PFSK-1 (cell line): ENCODE measurements at regions not wholly inside any gene's neighbourhood (a gene's known extent, or its start where the extent isn't known, plus 50 kb on each side); places are given as distances from the start of the nearest gene placed in this dataset.

Source experiments
- FOXP2 ChIP-seq: optimal IDR thresholded peaks from 2 replicates; pipeline ENCODE3; 2011; ENCODE audit warnings: borderline replicate concordance, control low read depth, inconsistent platforms; ENCODE audit not compliant: insufficient read depth; ENCODE audit errors: extremely low read length, extremely low read depth
- POLR2AphosphoS5 ChIP-seq: IDR thresholded peaks from 2 replicates; pipeline ENCODE4 v1.6.1; 2012; ENCODE audit warnings: low read depth, mild to moderate bottlenecking, control low read depth, low read length, moderate library complexity
- SIN3A ChIP-seq: IDR thresholded peaks from 2 replicates; pipeline ENCODE4 v1.6.1; 2012; ENCODE audit warnings: mild to moderate bottlenecking, low read length, moderate library complexity, borderline replicate concordance; ENCODE audit not compliant: insufficient read depth
- TAF1 ChIP-seq: IDR thresholded peaks from 2 replicates; pipeline ENCODE4 v1.6.1; 2012; ENCODE audit warnings: low read length, control low read depth, borderline replicate concordance; ENCODE audit not compliant: insufficient read depth
- TF ChIP-seq, protein P1 (sequence below), 2 experiments: IDR thresholded peaks; 2 replicates each; pipeline versions ENCODE4 v1.6.1 to v1.8.0; 2011 to 2012; ENCODE audit warnings: low read depth in 2 of 2, low read length in 2 of 2, control low read depth in 1 of 2, inconsistent platforms in 1 of 2, mild to moderate bottlenecking in 1 of 2, moderate library complexity in 1 of 2; ENCODE audit not compliant: insufficient read depth in 1 of 2

DNA sequence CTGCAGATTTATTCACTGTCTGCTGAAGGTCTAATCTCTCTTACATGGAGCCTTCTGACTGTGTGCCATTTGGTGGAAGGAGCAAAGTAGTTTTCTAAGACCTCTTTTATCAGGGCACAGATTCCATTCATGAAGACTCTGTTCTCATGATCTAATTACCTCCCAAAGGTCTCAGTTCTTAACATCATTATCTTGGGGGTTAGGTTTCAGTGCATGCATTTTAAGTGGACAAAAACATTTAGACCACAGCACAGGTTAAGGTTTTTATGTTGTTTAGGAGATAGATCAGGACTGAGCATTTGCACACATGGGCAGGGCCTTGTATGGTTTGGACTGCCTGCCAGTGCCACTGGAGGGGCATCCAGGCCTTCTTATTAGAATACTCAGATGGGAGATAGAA, 746.1 kb downstream of the C12orf50 start:
- TF ChIP-seq SIN3A (no peak), FOXP2 (no peak), TAF1 (no peak), POLR2AphosphoS5 (no peak)
- TF ChIP-seq, protein P1, sequence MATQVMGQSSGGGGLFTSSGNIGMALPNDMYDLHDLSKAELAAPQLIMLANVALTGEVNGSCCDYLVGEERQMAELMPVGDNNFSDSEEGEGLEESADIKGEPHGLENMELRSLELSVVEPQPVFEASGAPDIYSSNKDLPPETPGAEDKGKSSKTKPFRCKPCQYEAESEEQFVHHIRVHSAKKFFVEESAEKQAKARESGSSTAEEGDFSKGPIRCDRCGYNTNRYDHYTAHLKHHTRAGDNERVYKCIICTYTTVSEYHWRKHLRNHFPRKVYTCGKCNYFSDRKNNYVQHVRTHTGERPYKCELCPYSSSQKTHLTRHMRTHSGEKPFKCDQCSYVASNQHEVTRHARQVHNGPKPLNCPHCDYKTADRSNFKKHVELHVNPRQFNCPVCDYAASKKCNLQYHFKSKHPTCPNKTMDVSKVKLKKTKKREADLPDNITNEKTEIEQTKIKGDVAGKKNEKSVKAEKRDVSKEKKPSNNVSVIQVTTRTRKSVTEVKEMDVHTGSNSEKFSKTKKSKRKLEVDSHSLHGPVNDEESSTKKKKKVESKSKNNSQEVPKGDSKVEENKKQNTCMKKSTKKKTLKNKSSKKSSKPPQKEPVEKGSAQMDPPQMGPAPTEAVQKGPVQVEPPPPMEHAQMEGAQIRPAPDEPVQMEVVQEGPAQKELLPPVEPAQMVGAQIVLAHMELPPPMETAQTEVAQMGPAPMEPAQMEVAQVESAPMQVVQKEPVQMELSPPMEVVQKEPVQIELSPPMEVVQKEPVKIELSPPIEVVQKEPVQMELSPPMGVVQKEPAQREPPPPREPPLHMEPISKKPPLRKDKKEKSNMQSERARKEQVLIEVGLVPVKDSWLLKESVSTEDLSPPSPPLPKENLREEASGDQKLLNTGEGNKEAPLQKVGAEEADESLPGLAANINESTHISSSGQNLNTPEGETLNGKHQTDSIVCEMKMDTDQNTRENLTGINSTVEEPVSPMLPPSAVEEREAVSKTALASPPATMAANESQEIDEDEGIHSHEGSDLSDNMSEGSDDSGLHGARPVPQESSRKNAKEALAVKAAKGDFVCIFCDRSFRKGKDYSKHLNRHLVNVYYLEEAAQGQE (IDR thresholded peaks at IDR 0.05; ENCODE audit: insufficient read depth in 1 of 2, low read depth in 2 of 2, low read length in 2 of 2) = no peak

DNA sequence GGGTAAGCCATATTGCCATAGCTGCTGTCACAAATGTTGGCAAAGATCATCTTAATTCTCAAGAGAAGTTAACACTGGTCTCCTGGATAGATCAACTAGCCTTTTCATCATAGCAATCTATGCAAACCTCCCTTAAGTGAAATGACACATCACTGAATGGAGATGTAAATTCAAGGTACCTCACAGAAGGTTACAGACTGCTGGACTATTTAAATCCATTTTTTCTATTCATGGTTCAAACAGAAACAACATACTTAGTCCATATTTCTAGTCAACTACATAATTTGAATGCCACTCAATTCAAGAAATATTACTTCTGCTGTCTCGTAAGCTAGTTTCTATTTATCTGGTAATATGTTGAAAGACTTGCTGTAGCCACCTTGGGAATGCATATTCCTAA, 748.3 kb downstream of the C12orf50 start:
- TF ChIP-seq, protein P1 (IDR thresholded peaks at IDR 0.05; ENCODE audit: insufficient read depth in 1 of 2, low read depth in 2 of 2, low read length in 2 of 2) = no peak
- TF ChIP-seq SIN3A = no peak
- no peak for TF ChIP-seq FOXP2
- TF ChIP-seq TAF1 = no peak
- TF ChIP-seq POLR2AphosphoS5 = no peak

DNA sequence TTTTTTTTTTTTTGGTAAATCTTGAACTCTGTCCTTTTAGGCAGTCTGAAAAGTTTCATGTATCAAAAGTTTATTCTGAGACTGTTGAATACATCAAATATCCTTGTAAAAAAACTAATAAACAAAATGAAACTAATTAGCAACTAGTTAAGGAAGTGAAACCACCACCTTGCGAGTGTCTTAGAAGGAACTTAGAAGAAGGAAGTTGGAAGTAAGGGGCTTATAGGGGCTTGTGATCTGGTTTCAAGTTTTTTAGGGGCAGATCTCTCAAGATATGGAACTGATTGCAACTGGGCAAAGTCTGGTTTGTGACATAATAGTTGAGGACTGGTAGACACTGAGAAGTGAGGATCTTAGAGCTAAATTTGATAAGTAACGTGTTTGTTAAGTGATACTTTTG, 748.8 kb downstream of the C12orf50 start:
- TF ChIP-seq FOXP2 (no peak), SIN3A (no peak)

DNA sequence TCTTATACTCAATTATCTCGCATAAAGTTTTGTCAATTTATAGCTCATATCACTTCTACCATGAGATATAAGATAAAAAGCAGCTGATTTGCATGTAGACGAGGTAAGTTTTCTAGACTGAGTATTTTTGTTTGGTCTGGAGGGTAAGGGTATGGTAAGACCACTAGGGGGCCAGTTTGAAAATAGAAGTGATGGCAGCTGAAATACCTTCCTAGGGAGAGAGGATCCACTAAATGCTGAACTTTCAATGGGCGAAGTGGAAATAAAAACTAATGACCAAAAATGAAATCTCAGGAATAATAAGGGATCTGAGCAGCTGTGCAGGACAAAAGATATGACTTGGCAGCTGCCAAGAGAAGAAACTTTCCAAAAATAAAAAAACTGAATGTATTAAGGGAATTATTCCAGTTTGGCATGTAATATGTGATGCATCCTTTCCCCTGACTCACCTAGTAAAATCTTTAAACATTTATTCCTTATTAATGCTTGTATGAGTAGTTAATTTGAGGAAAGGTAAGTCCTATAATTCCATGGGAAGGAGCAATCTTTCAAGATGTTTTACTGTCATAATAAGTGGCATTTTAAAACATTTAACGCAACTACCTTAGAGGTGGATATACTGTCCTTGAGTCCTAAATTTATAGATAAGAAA, 754.5 kb downstream of the C12orf50 start:
- TF ChIP-seq TAF1 = no peak
- TF ChIP-seq SIN3A = no peak
- no peak for TF ChIP-seq POLR2AphosphoS5
- TF ChIP-seq FOXP2 = no peak
- TF ChIP-seq, protein P1 (IDR thresholded peaks at IDR 0.05; ENCODE audit: insufficient read depth in 1 of 2, low read depth in 2 of 2, low read length in 2 of 2) = no peak

DNA sequence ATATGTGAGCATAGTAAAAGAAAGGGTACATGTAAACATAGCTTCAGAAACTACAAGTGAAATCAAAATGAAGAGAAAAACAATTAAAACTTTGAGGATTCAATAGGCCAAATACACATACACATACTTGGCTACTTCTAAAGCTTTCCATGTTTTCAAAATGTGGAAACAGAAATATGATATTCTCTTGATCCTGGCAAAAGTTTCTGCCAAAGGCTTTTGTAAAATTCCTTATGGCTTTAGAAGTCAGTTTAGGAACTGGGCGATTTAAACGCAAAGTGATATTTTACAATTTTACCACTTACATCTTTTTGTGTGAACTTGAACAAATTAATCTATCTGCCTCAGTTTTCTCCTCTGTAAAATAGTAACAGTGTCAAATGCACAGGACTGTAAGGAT, 756.4 kb downstream of the C12orf50 start:
- TF ChIP-seq SIN3A (no peak), FOXP2 (no peak), TAF1 (no peak), POLR2AphosphoS5 (no peak)
- TF ChIP-seq, protein P1 (IDR thresholded peaks at IDR 0.05; ENCODE audit: insufficient read depth in 1 of 2, low read depth in 2 of 2, low read length in 2 of 2) = no peak
